ENCODE measurements at regions not wholly inside any gene's neighbourhood (a gene's known extent, or its start where the extent isn't known, plus 50 kb on each side); places are given as distances from the start of the nearest gene placed in this dataset.

- DNase-seq (no peak), ATAC-seq (no peak)
- Mint-ChIP-seq H3K4me3 (no peak overlapping the region), H3K4me1 (ENCODE audit: low read depth) (no peaks in the 10 kb centered on the region), H3K9me3 (no peaks in the 10 kb centered on the region), H3K36me3 (ENCODE audit: low read depth) (no peaks in the 10 kb centered on the region), H3K27me3 (peaks cover 2% of the 10 kb centered on the region), H3K27ac (no peak overlapping the region)
- intact Hi-C loops (cut with micrococcal nuclease), result no loop called here
- ChIA-PET CTCF (no interaction called here), POLR2A (no interaction called here)
- TF ChIP-seq, protein P1, sequence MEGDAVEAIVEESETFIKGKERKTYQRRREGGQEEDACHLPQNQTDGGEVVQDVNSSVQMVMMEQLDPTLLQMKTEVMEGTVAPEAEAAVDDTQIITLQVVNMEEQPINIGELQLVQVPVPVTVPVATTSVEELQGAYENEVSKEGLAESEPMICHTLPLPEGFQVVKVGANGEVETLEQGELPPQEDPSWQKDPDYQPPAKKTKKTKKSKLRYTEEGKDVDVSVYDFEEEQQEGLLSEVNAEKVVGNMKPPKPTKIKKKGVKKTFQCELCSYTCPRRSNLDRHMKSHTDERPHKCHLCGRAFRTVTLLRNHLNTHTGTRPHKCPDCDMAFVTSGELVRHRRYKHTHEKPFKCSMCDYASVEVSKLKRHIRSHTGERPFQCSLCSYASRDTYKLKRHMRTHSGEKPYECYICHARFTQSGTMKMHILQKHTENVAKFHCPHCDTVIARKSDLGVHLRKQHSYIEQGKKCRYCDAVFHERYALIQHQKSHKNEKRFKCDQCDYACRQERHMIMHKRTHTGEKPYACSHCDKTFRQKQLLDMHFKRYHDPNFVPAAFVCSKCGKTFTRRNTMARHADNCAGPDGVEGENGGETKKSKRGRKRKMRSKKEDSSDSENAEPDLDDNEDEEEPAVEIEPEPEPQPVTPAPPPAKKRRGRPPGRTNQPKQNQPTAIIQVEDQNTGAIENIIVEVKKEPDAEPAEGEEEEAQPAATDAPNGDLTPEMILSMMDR (IDR thresholded peaks at IDR 0.05), result no peak
These were observed 608.1 kb upstream of the CAMK1G start for GRCh38 chr1:208975456-208975855.

GRCh38 chr1:208977012-208977411 is 606.5 kb upstream of the CAMK1G start:
- ChIA-PET CTCF (no interaction called here), POLR2A (no interaction called here)
- no peak overlapping the region for H3K4me3 Mint-ChIP-seq
- ATAC-seq, result no peak
- DNase-seq, result no peak
- no peaks in the 10 kb centered on the region for H3K4me1 Mint-ChIP-seq (ENCODE audit: low read depth)
- H3K27ac Mint-ChIP-seq, result no peak overlapping the region
- H3K27me3 Mint-ChIP-seq, result no peaks in the 10 kb centered on the region
- intact Hi-C loops (cut with micrococcal nuclease), result no loop called here
- H3K36me3 Mint-ChIP-seq (ENCODE audit: low read depth), result no peaks in the 10 kb centered on the region
- H3K9me3 Mint-ChIP-seq, result no peaks in the 10 kb centered on the region
- TF ChIP-seq, protein P1 (IDR thresholded peaks at IDR 0.05), result no peak

DNA sequence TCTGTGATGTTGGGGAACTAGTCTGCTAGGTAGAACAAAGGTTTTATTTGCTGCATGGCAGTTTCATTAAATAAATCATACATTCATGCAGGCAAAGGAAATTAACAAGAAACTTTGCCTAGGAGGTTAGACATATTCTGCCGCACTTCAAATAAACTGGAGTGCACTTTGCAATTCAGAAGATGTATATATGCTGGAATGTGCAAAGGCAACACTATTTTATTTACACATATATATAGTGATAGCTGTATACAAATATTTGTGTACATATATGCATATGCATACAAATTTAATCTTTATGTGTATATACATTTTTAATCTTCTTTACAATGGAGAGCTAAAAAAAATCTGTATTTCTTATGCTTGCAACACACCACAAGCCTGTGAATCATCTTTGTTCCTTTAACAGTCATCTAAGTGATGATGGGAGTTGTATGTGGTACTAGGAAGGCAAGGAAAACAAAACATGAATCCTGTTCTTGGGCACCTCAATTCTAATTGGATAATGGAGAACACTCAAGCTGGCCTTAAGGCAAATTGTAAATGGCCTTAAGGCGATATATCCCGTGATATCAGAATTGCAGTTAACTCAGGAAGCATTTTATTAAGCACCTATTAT is 605.8 kb upstream of the CAMK1G start:
- Mint-ChIP-seq H3K36me3 (ENCODE audit: low read depth) (no peaks in the 10 kb centered on the region), H3K4me3 (no peak overlapping the region), H3K4me1 (ENCODE audit: low read depth) (no peaks in the 10 kb centered on the region), H3K27ac (no peak overlapping the region), H3K27me3 (no peaks in the 10 kb centered on the region), H3K9me3 (no peaks in the 10 kb centered on the region)
- intact Hi-C loops (cut with micrococcal nuclease), result no loop called here
- TF ChIP-seq, protein P1 (IDR thresholded peaks at IDR 0.05), result no peak
- ATAC-seq, result no peak
- POLR2A ChIA-PET, result no interaction called here
- CTCF ChIA-PET, result no interaction called here
- no peak for DNase-seq

DNA sequence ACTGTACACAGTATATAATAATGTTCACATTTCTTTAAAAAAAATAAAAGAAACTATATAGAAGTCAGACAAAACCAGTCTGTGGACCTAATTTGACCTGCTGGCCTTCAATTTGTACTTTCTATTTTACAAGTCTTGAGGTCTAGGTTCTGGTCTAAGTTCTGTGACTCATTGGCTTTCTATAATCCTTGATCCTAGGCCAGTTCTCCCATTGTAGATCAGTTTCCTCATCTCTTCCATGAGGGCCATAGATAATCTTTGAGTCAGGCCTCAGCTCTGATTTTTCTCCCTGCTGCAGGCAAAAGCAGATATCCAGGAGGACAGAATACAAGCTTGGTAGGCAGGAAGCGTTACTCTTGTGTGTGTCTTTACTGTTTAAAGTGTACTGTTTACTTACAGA is 603.7 kb upstream of the CAMK1G start:
- POLR2A ChIA-PET, result no interaction called here
- DNase-seq (no peak), ATAC-seq (no peak)
- Mint-ChIP-seq H3K9me3 (no peaks in the 10 kb centered on the region), H3K27me3 (no peaks in the 10 kb centered on the region), H3K36me3 (ENCODE audit: low read depth) (no peaks in the 10 kb centered on the region), H3K4me3 (no peak overlapping the region), H3K4me1 (ENCODE audit: low read depth) (no peaks in the 10 kb centered on the region), H3K27ac (no peak overlapping the region)
- TF ChIP-seq, protein P1 (IDR thresholded peaks at IDR 0.05), result no peak
- intact Hi-C loops (cut with micrococcal nuclease), result no loop called here
- CTCF ChIA-PET, result no interaction called here

DNA sequence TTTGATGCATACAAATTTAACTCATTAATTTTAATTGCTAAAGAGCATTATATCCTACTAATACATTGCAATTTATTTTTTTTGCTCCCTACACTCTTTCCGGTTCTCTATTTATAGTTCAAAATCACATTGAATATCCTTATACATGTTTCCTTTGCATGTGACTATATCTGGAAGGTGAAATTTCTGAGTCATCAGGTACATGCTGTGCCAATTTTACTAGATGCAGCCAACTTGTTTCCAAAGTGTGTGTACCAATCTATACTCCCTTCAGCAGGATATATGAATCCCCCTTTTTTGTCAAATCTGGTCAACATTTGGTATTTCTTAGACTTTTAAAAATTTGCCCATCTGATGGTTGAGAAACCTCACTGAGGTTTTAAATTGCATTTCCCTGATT is 602.9 kb upstream of the CAMK1G start:
- TF ChIP-seq, protein P1 (IDR thresholded peaks at IDR 0.05), result no peak
- Mint-ChIP-seq H3K27ac (no peak overlapping the region), H3K27me3 (no peaks in the 10 kb centered on the region), H3K36me3 (ENCODE audit: low read depth) (no peaks in the 10 kb centered on the region), H3K9me3 (no peaks in the 10 kb centered on the region), H3K4me3 (no peak overlapping the region), H3K4me1 (ENCODE audit: low read depth) (no peaks in the 10 kb centered on the region)
- no peak for ATAC-seq
- intact Hi-C loops (cut with micrococcal nuclease), result no loop called here
- ChIA-PET CTCF (no interaction called here), POLR2A (no interaction called here)
- DNase-seq, result no peak
